ENCODE measurements at regions not wholly inside any gene's neighbourhood (a gene's known extent, or its start where the extent isn't known, plus 50 kb on each side); places are given as distances from the start of the nearest gene placed in this dataset.

- no peak for DNase-seq (ENCODE audit: low read depth)
- TF ChIP-seq CTCF (conservative IDR thresholded peaks at IDR 0.05; ENCODE audit: low read depth, low read length) = no peak
- H3K4me3 ChIP-seq (ENCODE audit: low read length) = no peak overlapping the region
These were observed 672.0 kb upstream of the SYT4 start for GRCh38 chr18:43949291-43949690.

GRCh38 chr18:43950062-43950461 is 672.8 kb upstream of the SYT4 start:
- DNase-seq (ENCODE audit: low read depth) = no peak
- no peak overlapping the region for H3K4me3 ChIP-seq (ENCODE audit: low read length)
- no peak for TF ChIP-seq CTCF (conservative IDR thresholded peaks at IDR 0.05; ENCODE audit: low read depth, low read length)

DNA sequence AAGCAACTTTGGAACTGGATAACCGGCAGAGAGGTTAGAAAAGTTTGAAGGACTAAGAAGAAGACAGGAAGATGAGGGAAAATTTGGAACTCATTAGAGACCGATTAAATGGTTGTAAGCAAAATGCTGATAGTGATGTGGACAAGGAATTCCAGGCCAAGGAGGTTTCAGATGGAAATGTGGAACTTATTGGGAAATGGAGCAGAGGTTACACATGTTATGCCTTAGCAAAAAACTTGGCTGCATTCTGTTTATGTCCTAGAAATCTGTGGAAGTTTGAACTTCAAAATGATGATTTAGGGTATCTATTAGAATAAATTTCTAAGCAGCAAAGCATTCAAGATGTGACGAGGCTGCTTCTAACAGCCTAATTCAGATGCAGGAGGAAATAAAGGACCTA is 675.1 kb upstream of the SYT4 start:
- H3K4me3 ChIP-seq (ENCODE audit: low read length) = no peak overlapping the region
- TF ChIP-seq CTCF (conservative IDR thresholded peaks at IDR 0.05; ENCODE audit: low read depth, low read length) = no peak
- no peak for DNase-seq (ENCODE audit: low read depth)

DNA sequence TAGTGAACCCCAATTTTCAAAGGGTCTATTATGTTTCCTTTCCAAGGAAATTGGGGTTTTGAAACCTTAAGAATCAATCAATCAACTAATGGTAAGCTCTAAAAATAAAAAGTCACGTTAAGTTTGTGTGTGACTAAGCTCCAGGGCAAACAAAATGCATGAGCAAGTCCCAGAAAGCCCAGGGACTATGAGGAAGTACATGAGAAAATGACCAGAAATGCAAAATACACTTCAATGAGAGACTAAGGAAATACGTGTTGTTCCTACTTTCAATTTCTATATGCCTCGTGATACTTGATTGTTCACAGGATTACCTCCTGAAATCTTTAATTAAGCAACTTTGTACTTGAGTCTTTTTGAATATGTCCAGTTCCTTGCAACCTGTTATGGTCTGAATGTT is 684.4 kb upstream of the SYT4 start:
- no peak overlapping the region for H3K4me3 ChIP-seq (ENCODE audit: low read length)
- no peak for TF ChIP-seq CTCF (conservative IDR thresholded peaks at IDR 0.05; ENCODE audit: low read depth, low read length)
- DNase-seq (ENCODE audit: low read depth) = no peak

DNA sequence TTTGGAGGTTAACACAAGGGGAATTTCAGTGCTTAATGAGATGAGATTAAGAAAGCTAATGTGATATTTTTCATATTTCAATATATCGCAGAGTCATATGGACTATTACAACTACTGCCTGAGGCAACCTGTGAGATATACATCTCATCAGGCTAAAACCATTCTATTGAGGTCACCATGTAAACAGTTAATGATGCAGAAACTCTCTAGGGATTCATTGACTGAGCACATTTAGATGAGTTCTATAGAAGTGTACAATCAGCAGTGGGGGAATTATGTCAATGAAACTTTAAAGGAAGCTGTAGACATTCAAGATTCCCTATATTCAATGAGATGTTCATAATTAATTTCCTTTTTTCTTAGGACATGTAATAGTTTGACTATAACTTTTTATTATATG is 687.4 kb upstream of the SYT4 start:
- no peak for TF ChIP-seq CTCF (conservative IDR thresholded peaks at IDR 0.05; ENCODE audit: low read depth, low read length)
- no peak for DNase-seq (ENCODE audit: low read depth)
- no peak overlapping the region for H3K4me3 ChIP-seq (ENCODE audit: low read length)

DNA sequence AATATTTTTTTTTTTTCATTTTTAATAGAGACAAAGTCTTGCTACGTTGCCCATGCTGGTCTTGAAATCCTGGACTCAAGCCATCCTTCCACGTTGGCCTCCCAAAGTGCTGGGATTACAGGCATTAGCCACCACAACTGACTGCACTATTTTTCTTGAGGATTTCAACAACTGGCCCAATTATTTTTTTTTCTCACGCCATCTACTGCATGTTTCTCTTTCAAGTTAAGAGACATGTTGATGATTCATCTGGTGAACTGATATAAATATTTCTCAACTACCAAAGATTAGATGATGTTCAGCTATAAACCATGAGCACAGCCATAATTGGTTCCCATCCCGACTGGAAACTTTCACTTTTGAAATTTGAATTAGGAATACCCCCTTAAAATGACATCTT is 688.4 kb upstream of the SYT4 start:
- H3K4me3 ChIP-seq (ENCODE audit: low read length) = no peak overlapping the region
- no peak for DNase-seq (ENCODE audit: low read depth)
- no peak for TF ChIP-seq CTCF (conservative IDR thresholded peaks at IDR 0.05; ENCODE audit: low read depth, low read length)

DNA sequence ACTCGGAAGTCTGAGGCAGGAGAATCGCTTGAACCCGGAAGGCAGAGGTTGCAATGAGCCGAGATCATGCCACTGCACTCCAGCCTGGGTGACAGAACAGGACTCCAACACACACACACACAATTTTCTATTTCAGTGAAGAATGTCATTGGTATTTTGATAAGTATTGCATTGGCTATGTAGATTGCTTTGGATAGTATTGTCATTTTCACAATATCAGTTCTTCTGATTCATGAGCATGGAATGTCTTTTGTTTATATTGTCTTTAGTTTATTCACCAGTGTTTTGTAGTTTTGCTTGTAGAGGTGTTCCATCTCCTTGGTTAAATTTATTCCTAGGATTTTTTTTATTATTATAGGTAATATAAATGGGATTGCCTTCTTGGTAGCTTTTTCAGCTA is 693.4 kb upstream of the SYT4 start:
- TF ChIP-seq CTCF (conservative IDR thresholded peaks at IDR 0.05; ENCODE audit: low read depth, low read length) = no peak
- H3K4me3 ChIP-seq (ENCODE audit: low read length) = no peak overlapping the region
- DNase-seq (ENCODE audit: low read depth) = no peak

Measured in retinal pigment epithelial cell (primary cell).